ENCODE measurements at regions not wholly inside any gene's neighbourhood (a gene's known extent, or its start where the extent isn't known, plus 50 kb on each side); places are given as distances from the start of the nearest gene placed in this dataset.

GRCh38 chr2:64287202-64287740 lies 143.1 kb upstream of the PELI1 start:
- no peak for DNase-seq

GRCh38 chr2:64288321-64289193 lies 144.3 kb upstream of the PELI1 start:
- no peak for DNase-seq

DNA sequence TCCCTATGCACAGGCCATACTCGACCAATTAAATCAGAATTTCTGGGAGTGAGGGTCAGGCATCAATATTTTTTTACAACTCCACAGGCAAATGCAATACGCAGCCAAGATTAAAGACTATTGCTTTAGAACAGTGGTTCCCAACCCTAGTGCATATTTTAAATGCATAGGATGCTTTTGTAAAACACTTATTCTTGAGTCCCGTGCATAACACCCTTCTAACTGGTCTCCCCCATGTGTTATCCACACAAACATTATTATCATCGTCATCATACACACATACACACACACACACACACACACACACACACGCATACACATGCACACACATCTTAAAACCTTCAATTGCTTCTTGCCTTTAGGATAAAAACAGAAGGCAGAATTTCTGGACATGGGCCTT lies 145.0 kb upstream of the PELI1 start:
- DNase-seq: no peak

- no peak for DNase-seq
Measured at GRCh38 chr2:64289737-64290136, 145.5 kb upstream of the PELI1 start.

- no peak for DNase-seq
Measured at GRCh38 chr2:64291181-64291580, 147.0 kb upstream of the PELI1 start.

DNA sequence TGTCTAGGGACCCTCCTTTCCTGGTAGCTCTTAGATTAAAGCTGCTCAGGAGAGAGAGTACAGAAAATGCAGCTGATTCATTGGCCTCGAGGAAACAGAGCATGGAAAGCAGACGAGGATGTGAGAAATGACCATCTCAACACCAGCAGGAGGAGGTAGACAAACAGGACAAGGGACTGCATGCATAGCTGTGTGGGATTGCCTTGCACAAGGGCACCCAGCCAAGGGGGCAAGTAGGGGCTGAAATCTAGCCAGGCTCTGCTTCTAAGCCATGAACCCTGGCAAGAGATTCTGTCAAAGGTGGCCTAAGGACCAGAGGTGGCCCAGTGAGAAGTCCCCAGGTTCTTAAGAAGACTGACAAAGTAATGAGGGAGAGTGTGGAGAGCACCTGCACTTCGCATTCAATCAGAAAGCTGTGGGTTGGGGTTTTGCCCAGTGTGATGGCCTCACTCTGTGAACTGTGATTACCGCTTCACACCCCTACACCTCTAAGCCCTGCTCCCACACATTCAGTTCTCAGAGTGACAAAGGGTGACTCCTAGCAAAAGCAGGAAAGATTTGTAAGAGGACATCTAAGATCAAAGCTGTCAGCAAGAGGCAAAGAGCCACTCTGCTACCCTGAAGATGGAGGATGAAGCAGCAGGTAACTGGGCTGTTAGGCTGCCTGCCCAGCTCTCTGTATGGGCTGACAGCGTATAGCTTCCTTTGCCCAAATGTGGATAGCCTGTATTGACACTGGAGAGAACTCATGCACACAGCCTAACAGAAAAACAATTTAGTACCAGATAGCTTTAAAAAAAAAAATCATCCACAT lies 151.3 kb upstream of the PELI1 start:
- DNase-seq: no peak

- DNase-seq: peak; percentile 48
Measured at GRCh38 chr2:64296140-64296480, 151.9 kb upstream of the PELI1 start.

GRCh38 chr2:64296695-64297346 lies 152.6 kb upstream of the PELI1 start:
- DNase-seq: no peak

DNA sequence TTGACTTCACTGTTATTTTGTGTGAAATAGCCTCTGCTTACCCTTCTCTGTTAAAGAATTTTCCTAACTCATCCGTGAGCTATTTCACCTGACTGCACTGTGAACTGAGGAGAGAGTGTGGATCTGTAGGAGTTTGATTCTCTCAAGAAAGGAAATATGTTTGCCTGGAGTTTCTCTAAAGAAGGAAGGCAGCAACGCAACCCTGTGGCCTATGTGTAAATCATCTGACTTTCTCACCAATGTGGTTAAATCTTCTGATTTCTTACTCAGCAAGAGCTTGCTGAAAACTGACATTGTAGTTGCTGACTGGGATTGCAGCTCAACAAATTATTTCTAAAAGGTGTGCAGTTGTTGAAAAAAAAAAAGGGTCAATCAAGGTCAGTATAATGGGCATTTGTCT lies 153.9 kb upstream of the PELI1 start:
- no peak for DNase-seq

GRCh38 chr2:64300066-64300465 lies 153.9 kb upstream of the LGALSL start:
- DNase-seq: no peak

DNA sequence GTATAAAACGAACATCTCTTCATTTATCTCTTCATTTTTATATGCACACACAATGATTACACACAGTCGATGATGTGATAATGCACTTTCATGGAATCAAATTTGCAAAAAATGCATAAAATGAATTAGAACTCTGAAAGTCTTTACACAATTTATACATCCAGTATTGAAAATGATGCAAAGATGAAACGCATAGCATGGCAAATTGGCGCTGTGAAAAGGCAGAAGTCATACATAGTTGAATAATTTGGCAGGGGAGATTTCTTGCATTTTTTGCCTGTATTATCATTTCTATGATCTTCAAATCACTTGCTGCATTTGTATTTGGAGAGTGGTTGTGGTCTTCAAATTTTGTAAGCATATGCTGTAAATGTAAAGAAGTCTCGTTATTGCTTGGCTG lies 150.7 kb upstream of the LGALSL start:
- DNase-seq: no peak

- DNase-seq: no peak
Measured at GRCh38 chr2:64307421-64307820, 146.5 kb upstream of the LGALSL start.

GRCh38 chr2:64311191-64311910 lies 142.6 kb upstream of the LGALSL start:
- no peak for DNase-seq

- DNase-seq: peak; percentile 83
Measured at GRCh38 chr2:64311948-64312621, 141.9 kb upstream of the LGALSL start.

- no peak for DNase-seq
Measured at GRCh38 chr2:64312622-64313397, 141.2 kb upstream of the LGALSL start.

DNA sequence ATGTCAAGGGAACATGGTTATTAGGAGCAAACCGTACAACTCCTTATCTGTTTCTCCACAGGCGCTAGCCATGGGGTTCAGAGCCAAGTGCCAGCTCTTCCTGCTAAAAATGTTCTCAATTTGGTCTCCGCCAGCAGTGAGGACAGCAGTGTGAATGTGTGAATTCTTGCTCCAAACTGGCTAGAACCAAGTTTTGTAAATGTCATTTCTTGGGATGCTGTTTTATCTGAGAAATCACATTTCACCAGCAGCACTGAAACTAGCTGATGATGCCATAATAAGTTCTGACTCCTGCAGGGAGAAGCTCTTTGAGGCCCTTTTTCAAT lies 140.6 kb upstream of the LGALSL start:
- no peak for DNase-seq

GRCh38 chr2:64315291-64315960 lies 138.5 kb upstream of the LGALSL start:
- no peak for DNase-seq

DNA sequence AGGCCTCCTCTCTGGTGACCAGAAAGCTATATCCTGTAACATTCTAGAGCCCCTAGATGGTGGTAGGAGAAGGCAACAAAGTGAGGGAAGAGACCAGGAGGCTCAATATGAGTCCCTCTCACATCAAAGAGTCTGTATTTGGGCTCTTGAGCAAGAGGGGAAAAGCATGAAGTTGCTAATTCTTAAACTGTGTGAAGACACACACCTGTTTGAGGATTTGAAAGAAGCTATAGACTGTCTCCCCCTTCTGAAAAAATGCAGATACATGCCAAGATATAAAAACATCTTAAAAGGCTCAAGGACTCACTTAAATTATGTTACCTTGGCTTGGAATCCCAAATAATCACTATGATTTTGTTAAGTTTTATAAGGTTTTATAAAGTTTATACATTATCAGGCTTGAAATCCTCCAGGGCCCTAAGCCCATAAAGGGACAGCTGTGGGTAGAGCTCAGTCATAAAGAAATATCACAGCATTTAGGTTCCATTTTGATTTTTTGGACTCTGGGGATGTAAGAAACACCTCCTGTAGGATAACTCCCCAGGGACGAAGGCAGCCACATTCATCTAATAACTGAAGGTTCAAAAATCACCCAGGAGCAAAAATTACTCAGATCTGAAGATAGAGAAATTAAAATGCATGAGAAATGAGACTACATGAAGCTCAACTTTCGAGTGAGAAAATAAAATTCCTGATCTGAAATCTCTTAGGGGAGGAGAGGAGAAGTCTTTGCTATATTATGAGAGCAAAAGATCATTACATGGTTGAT lies 136.1 kb upstream of the LGALSL start:
- DNase-seq: no peak

DNA sequence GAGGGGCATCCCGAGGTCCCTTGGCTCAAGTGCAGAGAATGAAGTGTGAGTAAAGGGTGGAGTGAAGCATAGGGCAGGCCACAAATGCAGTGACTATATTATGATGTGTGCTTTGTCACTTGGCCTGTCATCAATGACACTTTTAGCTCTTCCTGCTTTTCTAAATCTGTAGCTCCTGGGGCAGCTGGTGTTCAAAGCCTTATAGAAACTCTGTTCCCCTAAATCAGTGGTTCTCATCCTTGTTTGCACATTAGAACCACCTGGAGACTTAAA lies 135.6 kb upstream of the LGALSL start:
- DNase-seq: no peak

DNA sequence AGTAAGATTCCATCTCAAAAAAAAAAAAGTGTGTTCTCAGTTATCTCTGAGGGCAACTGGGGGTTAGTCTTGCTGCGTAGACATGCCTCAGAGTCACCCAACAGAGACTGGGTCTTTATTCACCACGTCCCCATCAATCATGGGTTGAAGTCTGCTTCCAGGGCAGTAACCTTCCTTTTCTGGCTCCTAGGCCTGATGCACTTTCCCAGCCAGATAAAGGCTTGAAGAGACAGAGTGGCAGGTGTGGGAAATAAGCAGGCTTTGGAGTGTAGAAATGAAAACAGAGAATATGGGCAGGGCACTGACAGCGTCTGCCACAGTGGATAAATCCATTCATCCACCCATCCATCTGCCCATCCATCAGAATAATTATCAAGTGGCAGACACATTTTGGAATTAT lies 134.1 kb upstream of the LGALSL start:
- DNase-seq: no peak

All from midbrain (tissue), 1 donor.